HG03196 (cell line): ENCODE measurements at regions not wholly inside any gene's neighbourhood (a gene's known extent, or its start where the extent isn't known, plus 50 kb on each side); places are given as distances from the start of the nearest gene placed in this dataset.

ENCODE experiments used
- ATAC-seq: cut with Tn5 transposase; IDR thresholded peaks from one replicate; pipeline ENCODE4 v1.9.1; 2021; ENCODE audit not compliant: unreplicated experiment

- no peak for ATAC-seq
These were observed 240.4 kb upstream of the PPP2R2D start for GRCh38 chr10:131660427-131660826.

- no peak for ATAC-seq
These were observed 238.0 kb upstream of the PPP2R2D start for GRCh38 chr10:131662851-131663250.

DNA sequence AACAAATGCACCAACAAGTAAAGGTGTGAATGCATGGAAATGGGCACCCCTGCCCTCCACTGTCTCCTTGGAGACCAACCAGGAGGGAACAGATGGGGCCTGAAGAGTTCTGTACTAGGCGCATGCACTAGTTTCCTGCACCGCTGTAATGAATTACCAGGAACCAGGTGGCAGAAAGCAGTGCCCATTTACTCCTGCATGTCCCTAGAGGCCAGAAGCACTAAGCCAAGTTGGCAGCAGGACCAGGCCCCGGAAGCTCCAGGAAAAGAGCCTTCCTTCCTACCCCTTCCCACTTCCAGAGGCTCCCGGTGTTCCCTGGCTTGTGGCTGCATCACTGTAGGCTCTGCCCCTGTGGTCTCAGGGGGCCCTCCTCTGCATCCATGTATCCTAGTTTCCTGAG lies 237.5 kb upstream of the PPP2R2D start:
- ATAC-seq: no peak

DNA sequence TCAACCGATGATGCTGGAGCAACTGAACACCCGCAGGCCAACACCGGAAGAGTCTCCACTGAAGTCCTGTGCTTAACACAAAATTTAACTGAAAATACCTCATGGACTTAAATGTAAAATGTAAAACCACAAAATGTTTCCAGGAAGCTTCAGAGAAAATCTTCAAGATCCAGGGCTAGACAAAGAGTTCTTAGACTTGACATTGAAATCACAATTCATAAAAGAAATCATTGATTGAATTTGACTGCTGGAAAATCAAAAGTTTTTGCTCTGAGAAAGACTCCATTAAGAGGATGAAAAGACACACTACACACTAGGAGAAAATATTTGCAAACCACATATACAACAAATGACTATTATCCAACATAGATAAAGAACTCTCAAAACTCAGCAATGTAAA lies 234.7 kb upstream of the PPP2R2D start:
- ATAC-seq: no peak

DNA sequence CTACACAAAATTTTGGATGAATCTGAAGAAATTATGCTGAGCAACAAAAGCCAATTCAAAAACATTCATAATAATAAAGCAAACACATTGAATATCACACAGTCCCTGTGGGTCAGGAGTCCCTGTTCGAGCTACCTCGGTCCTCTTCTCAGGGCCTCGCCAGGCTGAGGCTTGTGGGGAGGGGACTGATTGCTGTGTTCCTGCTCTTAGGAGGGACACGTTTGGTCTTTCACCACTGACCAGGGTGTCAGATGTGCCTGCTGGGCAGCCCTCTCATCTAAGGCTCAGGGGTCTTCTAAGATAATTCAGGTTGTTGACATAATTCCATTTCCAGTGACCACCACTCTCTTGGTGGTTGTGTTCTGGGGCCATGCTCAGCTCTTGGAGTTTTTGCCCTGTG lies 233.8 kb upstream of the PPP2R2D start:
- no peak for ATAC-seq

- ATAC-seq: no peak
These were observed 233.2 kb upstream of the PPP2R2D start for GRCh38 chr10:131667561-131667960.

DNA sequence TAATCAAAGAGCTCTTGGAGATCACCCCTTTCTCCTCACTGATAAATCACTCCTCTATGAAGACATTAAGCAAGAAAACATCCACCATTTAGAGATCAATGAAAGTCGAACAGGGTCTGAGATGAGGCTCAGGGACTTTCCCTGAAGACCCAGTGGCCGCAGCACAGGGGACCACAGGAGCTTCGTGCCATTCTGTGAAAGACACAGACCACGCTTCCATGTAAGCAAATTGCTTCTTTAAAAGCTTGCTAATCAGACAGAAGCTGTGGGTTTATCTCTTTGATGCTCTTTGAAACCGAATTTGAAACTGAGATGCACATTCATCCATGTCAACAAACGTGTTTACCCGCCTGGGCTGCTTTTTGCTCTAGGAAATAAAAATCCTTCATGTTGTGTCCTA lies 231.9 kb upstream of the PPP2R2D start:
- no peak for ATAC-seq

DNA sequence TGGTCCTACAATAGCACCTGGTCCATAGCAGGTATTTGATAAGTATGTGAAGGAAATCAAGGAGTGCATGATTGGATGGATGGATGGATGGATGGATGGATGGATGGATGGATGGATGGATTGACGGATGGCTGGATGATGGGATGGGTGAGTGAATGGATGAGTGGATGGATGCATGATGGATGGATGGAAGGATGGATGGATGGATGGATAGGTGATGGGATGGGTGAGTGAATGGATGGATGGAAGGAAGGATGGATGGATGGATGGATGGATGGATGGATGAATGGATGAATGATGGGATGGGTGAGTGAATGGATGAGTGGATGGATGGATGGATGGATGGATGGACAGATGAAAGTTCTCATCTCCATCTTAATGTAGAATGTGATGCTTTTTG lies 231.0 kb upstream of the PPP2R2D start:
- no peak for ATAC-seq

- ATAC-seq: no peak
These were observed 230.5 kb upstream of the PPP2R2D start for GRCh38 chr10:131670341-131670740.

DNA sequence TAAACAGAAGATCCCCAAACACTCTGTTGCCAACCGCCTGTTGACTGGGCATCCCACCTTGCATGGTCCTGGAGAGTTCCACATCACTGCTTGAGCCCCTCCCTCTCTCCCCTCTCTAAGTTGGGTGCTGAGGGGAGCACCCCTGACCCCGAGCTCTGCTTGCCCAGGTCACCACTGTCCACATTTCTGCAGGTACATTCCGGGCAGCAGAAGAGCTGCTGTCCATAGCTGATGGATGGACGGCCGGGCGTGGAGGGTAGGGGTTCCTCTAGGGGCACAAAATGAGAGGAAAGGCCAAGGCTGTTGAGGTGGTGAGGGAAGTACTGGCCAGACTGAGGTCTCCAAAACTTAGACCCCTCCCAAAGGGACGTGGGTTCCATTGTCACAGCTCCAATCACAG lies 227.4 kb upstream of the PPP2R2D start:
- ATAC-seq: no peak

GRCh38 chr10:131674130-131674529 lies 226.7 kb upstream of the PPP2R2D start:
- ATAC-seq: no peak

DNA sequence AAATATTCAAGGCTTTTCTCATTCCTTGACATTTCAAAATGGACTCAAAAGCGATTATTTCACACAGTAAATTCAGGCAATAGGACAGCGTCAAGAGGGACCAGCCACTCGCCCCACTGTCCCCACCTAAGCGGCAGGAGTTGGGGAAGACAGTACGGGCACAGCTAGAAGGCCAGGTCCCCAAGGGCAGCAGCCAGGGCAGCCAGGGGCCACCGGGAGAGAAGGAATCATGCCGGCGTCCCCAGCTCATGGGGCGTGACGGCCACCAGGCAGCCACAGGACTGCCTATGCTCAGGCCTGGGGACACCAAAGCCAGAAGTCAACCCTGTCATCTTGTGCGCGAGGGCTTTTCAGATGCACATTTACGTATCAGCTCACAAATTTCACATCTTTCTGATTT lies 225.7 kb upstream of the PPP2R2D start:
- ATAC-seq: no peak

DNA sequence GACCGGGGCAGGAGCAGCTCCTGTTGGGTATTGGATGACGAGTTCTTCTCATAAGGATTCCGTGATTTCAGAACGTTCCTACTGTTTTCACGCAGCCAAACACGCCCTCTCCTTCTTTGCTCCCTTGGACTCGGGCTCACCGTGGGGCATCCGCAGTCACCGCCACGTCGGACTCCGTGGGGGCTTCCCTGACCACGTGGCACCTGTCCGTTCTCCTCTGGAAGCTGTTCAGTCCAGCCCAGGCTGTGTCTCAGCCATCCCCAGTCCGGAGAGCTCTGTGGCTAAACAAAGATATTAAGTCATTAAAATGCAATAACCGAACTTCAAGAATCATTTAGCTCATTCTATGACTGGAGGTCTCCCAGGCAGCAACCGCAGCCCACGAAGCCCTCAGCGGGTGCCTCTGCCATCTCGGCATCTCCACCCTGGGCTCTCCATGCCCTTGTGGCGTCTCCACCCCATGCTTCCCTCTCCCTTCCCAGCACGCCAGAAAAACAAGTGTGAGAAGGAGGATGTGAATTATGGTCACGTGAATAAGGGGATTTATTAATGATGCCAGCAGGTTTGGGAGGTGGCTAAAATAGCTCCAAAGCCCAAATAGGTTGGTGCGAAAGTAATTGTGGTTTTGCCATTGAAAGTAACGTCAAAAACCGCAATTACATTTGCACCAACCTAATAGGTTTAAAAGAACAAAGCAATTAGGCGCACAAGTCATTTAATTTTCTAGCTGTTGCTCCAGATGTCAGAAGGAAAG lies 224.6 kb upstream of the PPP2R2D start:
- no peak for ATAC-seq

DNA sequence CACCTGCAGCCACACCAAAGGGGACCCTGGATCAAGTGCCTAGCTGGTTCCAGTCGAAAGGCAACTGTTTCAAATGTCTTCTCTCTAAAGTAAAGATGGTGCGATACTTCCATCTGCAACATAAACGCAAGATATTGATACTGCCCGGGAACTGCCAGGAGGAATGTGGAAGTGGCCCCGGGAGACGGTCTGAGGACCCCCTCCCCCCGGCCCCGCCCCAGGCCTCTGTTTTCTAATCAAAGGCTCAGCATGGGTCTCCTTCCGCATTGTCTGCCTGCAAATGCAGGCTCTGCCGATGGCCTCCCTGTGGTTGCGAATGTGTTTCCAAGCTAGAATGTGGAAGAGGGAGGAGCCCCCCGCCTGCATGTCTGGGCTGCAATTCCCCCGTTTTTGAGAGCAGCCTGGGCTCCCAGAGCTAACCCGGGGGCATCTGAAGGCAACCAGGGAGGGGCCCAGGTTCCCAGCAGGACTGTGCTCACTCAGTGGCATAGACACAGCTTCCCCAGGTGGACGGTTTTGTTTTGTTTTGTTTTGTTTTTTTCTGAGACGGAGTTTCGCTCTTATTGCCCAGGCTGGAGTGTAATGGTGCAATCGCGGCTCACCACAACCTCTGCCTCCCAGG lies 223.9 kb upstream of the PPP2R2D start:
- ATAC-seq: no peak

DNA sequence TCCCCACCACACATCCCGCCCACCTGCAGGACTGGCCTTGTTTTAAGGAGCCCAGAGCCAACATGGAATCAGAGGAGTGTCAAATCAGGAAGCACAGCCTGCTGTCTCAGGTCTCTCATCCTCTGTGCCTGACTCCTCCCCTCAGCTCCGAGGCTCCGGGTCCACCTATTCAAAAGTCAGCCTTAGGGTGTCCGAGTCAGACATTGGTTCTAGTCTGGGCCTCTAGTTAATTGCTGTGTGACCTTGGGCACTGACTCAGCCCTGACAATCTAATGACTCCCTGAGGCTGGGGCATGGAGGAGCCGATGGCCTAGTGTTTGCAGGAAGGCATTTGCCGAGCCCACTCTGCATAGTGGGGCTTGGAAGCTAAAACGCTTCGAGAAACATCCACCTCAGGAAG lies 223.1 kb upstream of the PPP2R2D start:
- no peak for ATAC-seq

DNA sequence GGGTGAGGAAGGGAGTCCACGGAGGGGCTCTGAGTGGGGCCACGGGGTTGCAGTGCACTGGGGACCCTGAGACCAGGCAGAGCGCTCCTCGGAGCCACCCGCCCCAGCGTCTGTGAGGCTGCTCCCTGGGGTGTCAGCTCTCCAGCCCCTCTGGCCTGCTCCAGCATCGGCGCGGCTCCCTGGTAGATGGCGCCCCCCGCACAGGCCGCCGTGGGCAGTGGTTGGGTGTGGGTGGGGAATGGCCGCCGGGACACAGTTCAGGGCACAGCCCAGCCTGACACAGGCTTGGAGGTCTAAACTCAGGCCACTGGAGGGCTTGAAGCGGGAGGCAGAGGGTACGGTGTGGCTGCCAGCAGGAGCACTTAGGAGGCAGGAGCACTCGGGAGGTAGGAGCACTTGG lies 222.6 kb upstream of the PPP2R2D start:
- ATAC-seq: no peak

DNA sequence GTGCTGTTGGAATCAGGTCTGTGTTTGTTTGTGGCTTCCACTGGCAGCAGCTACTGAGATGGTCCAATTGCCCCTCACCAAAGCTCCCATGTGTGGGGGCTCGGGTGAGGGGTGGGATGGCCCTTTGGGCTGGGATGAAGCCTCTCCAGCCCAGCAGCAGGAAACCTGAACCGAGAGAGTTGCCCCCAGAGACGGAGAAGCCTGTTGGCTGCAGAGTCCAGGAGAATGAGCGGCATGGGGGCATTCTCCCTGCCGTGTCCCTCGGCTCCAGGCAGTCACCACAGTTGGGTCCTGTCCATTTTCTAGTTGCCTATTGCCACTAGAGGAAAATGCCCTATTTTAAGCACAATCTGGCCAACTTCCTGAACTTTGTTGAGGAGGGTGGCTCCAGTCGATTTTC lies 222.2 kb upstream of the PPP2R2D start:
- no peak for ATAC-seq

DNA sequence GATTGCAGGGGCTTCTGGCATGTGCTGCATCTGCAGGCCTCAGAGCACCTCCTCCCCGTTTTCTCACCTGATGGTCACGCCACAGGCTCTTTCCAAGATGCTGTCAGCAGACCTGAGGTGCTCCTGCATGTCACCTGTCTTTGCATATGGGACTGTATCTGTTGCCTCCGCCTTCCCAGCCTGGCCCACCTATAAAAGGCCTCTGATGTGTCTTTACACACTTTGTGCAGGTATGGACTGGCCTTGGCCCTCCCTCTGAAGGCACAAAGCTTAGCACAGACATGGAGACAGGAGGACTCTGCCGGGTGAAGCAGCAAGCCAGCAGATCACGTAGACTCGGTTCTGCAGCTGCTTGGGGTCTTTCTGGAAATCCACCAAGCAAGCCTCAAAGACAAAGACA lies 220.9 kb upstream of the PPP2R2D start:
- ATAC-seq: no peak

DNA sequence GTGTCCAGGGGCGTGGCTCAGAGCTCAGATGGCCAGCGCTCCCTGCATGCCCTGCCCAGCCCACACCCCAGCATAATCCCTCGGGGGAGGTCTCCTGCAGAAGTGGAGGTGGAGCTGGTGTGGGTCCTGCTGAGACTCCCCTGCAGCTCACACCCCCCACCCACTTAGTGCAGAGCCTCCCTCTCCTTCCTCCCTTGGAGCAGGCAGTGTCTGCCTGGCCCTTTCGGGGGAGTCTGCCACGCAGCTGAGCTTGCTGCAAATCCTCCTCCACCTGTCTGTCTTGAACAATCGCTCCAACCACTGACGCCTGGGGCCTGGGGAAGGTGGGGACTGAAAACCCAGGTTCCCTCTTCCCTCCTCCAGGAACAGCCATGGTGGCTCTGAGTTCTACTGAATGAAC lies 219.7 kb upstream of the PPP2R2D start:
- no peak for ATAC-seq

GRCh38 chr10:131681656-131682055 lies 219.2 kb upstream of the PPP2R2D start:
- ATAC-seq: no peak

- ATAC-seq: no peak
These were observed 218.4 kb upstream of the PPP2R2D start for GRCh38 chr10:131682271-131682962.

DNA sequence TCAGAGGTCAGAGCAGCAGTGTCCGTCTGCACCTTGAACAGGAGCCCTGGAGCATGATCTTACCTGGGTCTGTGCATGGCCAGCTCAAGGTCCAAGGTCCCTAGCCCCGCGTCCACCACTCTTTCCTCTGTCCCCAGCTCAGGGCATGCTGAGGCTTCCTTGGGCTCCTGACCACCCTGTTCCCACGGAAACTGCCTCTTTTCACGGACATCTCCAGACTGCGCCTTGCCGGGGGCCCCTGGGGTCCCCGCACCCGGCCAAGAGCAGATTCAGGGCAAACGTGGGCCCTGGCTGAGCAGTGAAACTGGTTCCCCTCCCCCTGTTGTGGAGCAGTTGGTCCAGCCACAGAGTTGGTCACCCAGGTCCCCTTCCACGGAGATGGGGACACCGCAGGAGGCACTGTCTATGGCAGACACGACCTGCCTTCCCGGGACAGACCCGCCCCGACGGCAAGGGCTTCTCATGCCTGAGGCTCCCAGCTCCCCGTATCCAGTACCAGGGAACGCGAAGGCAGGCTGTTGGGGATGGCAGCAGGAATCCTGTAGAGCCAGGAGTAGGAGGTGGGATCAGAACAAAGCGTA lies 217.4 kb upstream of the PPP2R2D start:
- no peak for ATAC-seq
